HL-60 (cell line): ENCODE measurements at regions not wholly inside any gene's neighbourhood (a gene's known extent, or its start where the extent isn't known, plus 50 kb on each side); places are given as distances from the start of the nearest gene placed in this dataset.

Source experiments
- DNase-seq, 2 experiments: peaks; one replicate each; pipeline ENCODE4 v3.0.0-alpha.2; 2010 to 2020; ENCODE audit warnings: low read depth in 1 of 2, low spot score in 1 of 2
- H3K27ac ChIP-seq: fragments of 250-450 bp; sonication (Bioruptor Pico); replicated peaks from 2 replicates; pipeline ENCODE4 v1.5.1; 2020; ENCODE audit warnings: mild to moderate bottlenecking, moderate library complexity
- H3K27me3 ChIP-seq: fragments of 250-450 bp; sonication (Bioruptor Pico); 2 replicates; pipeline ENCODE4 v1.5.1; 2021; ENCODE audit warnings: mild to moderate bottlenecking, moderate library complexity; ENCODE audit not compliant: insufficient read depth, poor library complexity, severe bottlenecking
- H3K4me3 ChIP-seq: replicated peaks from 2 replicates; pipeline ENCODE4 v1.5.1; 2011; ENCODE audit warnings: mild to moderate bottlenecking, control low read depth, low read length; ENCODE audit not compliant: insufficient read depth
- CTCF ChIP-seq: IDR thresholded peaks from one replicate; pipeline ENCODE4 v1.5.1; 2011; ENCODE audit warnings: low read length, control low read depth, inconsistent platforms; ENCODE audit not compliant: insufficient read depth
- GABPA ChIP-seq: IDR thresholded peaks from 2 replicates; pipeline ENCODE4 v1.6.1; 2012; ENCODE audit warnings: low read depth
- POLR2AphosphoS5 ChIP-seq: IDR thresholded peaks from 2 replicates; pipeline ENCODE4 v1.6.1; 2012; ENCODE audit warnings: low read depth
- REST ChIP-seq: IDR thresholded peaks from 2 replicates; pipeline ENCODE4 v1.6.1; 2012; ENCODE audit warnings: low read depth; ENCODE audit not compliant: insufficient replicate concordance
- SPI1 ChIP-seq: IDR thresholded peaks from 2 replicates; pipeline ENCODE4 v1.6.1; 2012; ENCODE audit warnings: low read depth, mild to moderate bottlenecking, borderline replicate concordance

- Histone ChIP-seq H3K4me3 (no peak overlapping the region), H3K27me3 (no peaks in the 10 kb centered on the region), H3K27ac (no peak overlapping the region)
- no peak for DNase-seq
- TF ChIP-seq REST = no peak
- no peak for TF ChIP-seq POLR2AphosphoS5
- no peak for TF ChIP-seq SPI1
- TF ChIP-seq GABPA = no peak
- TF ChIP-seq CTCF = no peak
Measured at GRCh38 chr6:9197726-9198125, 762.4 kb upstream of the SLC35B3 start.

- DNase-seq = no peak
- no peak overlapping the region for H3K4me3 ChIP-seq
- TF ChIP-seq GABPA (no peak), CTCF (no peak), REST (no peak)
Measured at GRCh38 chr6:9195322-9195721, 760.0 kb upstream of the SLC35B3 start.

GRCh38 chr6:9192405-9192909, 757.1 kb upstream of the SLC35B3 start:
- TF ChIP-seq POLR2AphosphoS5 (no peak), SPI1 (no peak), GABPA (no peak), CTCF (no peak), REST (no peak)
- Histone ChIP-seq H3K27ac (no peak overlapping the region), H3K27me3 (no peaks in the 10 kb centered on the region), H3K4me3 (no peak overlapping the region)
- DNase-seq = no peak

More at GRCh38 chr6:9195322-9195721, 760.0 kb upstream of the SLC35B3 start:
- H3K27me3 ChIP-seq = no peaks in the 10 kb centered on the region
- H3K27ac ChIP-seq = no peak overlapping the region
